HEK293 (cell line): ENCODE measurements at regions not wholly inside any gene's neighbourhood (a gene's known extent, or its start where the extent isn't known, plus 50 kb on each side); places are given as distances from the start of the nearest gene placed in this dataset.

Source experiments
- RBAK ChIP-seq: fragments of 450-650 bp; formaldehyde crosslinking; IDR thresholded peaks from 2 replicates; pipeline ENCODE4 v1.5.1; 2016; ENCODE audit warnings: missing biosample characterization, missing genetic modification characterization
- SETDB1 ChIP-seq: IDR thresholded peaks from one replicate; pipeline ENCODE4 v1.6.1; 2017; ENCODE audit warnings: mild to moderate bottlenecking, low read length, moderate library complexity, mixed read lengths; ENCODE audit not compliant: insufficient read length
- SP7 ChIP-seq: fragments of 450-650 bp; formaldehyde crosslinking; IDR thresholded peaks from 2 replicates; pipeline ENCODE4 v1.5.1; 2016; ENCODE audit warnings: missing biosample characterization, missing genetic modification characterization
- ZEB2 ChIP-seq: fragments of 450-650 bp; formaldehyde crosslinking; IDR thresholded peaks from 2 replicates; pipeline ENCODE4 v1.5.1; 2016; ENCODE audit warnings: missing biosample characterization, missing genetic modification characterization
- ZNF169 ChIP-seq: fragments of 450-650 bp; formaldehyde crosslinking; IDR thresholded peaks from 2 replicates; pipeline ENCODE4 v1.5.1; 2016; ENCODE audit warnings: missing biosample characterization, missing genetic modification characterization
- ZNF24 ChIP-seq: fragments of 450-650 bp; formaldehyde crosslinking; IDR thresholded peaks from 2 replicates; pipeline ENCODE4 v1.5.1; 2016; ENCODE audit warnings: missing biosample characterization, missing genetic modification characterization
- ZSCAN16 ChIP-seq: fragments of 450-650 bp; formaldehyde crosslinking; IDR thresholded peaks from 2 replicates; pipeline ENCODE4 v1.5.1; 2016; ENCODE audit warnings: missing biosample characterization, missing genetic modification characterization
- TF ChIP-seq, protein P1 (sequence below): fragments of 450-650 bp; formaldehyde crosslinking; IDR thresholded peaks from 2 replicates; pipeline ENCODE4 v1.5.1; 2016; ENCODE audit warnings: missing biosample characterization, missing genetic modification characterization
- TF ChIP-seq, protein P2 (sequence below): fragments of 450-650 bp; formaldehyde crosslinking; IDR thresholded peaks from 2 replicates; pipeline ENCODE4 v1.5.1; 2016; ENCODE audit warnings: missing biosample characterization, missing genetic modification characterization

DNA sequence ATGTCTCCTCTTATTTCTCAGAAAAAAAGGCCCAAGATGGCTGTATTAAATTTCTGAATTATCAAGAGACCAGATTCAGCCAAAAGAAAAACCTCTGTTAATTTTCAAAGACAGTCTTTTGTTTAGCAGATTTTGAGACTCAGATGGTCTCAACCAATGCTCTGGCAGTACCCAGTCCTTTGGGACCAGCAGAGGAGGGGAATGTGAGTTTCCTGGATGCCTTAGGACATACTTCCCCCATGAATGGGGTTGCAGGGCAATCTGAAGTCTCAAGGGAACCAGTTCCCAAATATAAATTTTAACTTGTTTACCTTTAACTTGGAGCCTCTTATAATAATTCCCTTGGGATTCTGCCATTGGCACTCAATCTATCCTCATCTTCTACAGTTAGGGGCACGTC, 107.8 kb upstream of the ZNF521 start:
- TF ChIP-seq, protein P1, sequence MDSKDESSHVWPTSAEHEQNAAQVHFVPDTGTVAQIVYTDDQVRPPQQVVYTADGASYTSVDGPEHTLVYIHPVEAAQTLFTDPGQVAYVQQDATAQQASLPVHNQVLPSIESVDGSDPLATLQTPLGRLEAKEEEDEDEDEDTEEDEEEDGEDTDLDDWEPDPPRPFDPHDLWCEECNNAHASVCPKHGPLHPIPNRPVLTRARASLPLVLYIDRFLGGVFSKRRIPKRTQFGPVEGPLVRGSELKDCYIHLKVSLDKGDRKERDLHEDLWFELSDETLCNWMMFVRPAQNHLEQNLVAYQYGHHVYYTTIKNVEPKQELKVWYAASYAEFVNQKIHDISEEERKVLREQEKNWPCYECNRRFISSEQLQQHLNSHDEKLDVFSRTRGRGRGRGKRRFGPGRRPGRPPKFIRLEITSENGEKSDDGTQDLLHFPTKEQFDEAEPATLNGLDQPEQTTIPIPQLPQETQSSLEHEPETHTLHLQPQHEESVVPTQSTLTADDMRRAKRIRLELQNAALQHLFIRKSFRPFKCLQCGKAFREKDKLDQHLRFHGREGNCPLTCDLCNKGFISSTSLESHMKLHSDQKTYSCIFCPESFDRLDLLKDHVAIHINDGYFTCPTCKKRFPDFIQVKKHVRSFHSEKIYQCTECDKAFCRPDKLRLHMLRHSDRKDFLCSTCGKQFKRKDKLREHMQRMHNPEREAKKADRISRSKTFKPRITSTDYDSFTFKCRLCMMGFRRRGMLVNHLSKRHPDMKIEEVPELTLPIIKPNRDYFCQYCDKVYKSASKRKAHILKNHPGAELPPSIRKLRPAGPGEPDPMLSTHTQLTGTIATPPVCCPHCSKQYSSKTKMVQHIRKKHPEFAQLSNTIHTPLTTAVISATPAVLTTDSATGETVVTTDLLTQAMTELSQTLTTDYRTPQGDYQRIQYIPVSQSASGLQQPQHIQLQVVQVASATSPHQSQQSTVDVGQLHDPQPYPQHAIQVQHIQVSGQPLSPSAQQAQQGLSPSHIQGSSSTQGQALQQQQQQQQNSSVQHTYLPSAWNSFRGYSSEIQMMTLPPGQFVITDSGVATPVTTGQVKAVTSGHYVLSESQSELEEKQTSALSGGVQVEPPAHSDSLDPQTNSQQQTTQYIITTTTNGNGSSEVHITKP (tag by site-specific recombination): no peak
- TF ChIP-seq, protein P2, sequence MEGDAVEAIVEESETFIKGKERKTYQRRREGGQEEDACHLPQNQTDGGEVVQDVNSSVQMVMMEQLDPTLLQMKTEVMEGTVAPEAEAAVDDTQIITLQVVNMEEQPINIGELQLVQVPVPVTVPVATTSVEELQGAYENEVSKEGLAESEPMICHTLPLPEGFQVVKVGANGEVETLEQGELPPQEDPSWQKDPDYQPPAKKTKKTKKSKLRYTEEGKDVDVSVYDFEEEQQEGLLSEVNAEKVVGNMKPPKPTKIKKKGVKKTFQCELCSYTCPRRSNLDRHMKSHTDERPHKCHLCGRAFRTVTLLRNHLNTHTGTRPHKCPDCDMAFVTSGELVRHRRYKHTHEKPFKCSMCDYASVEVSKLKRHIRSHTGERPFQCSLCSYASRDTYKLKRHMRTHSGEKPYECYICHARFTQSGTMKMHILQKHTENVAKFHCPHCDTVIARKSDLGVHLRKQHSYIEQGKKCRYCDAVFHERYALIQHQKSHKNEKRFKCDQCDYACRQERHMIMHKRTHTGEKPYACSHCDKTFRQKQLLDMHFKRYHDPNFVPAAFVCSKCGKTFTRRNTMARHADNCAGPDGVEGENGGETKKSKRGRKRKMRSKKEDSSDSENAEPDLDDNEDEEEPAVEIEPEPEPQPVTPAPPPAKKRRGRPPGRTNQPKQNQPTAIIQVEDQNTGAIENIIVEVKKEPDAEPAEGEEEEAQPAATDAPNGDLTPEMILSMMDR: no peak
- no peak for TF ChIP-seq ZNF169 (tag by site-specific recombination)
- no peak for TF ChIP-seq SETDB1
- no peak for TF ChIP-seq RBAK
- TF ChIP-seq ZSCAN16 (tag by site-specific recombination): no peak
- TF ChIP-seq ZEB2 (tag by site-specific recombination): no peak
- TF ChIP-seq SP7: no peak
- no peak for TF ChIP-seq ZNF24 (tag by site-specific recombination)
